PC-9 (cell line): ENCODE measurements at regions not wholly inside any gene's neighbourhood (a gene's known extent, or its start where the extent isn't known, plus 50 kb on each side); places are given as distances from the start of the nearest gene placed in this dataset.

ENCODE experiments used
- EZH2 ChIP-seq: fragments of 200-600 bp; sonication (generic); IDR thresholded peaks from 2 replicates; pipeline ENCODE4 v1.8.0; 2017; ENCODE audit warnings: antibody characterized with exemption, low read depth
- TF ChIP-seq, protein P1 (sequence below): fragments of 200-600 bp; sonication (generic); conservative IDR thresholded peaks from 2 replicates; pipeline ENCODE4 v1.6.1; 2017; ENCODE audit warnings: mixed run types, antibody characterized with exemption, mild to moderate bottlenecking, moderate library complexity

DNA sequence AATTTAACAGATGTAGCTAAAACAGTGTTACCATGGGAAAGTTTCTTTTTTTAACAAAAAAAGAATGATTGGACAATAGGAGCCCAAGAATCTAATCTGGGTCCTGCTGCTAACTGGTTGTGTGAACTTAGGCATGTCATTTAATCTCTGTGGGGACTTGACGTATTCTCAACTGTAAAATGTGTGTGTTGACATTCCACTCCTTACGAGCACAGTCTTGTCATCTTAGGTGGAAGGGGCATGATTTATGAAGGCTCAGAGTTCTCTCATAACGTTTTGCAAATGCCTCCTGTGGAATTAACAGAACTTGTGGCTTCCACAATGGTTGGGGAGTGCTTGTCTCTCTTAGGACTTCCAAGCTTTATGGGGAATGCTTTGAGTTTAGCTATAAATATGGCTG, 125.9 kb upstream of the SATB2 start:
- TF ChIP-seq, protein P1, sequence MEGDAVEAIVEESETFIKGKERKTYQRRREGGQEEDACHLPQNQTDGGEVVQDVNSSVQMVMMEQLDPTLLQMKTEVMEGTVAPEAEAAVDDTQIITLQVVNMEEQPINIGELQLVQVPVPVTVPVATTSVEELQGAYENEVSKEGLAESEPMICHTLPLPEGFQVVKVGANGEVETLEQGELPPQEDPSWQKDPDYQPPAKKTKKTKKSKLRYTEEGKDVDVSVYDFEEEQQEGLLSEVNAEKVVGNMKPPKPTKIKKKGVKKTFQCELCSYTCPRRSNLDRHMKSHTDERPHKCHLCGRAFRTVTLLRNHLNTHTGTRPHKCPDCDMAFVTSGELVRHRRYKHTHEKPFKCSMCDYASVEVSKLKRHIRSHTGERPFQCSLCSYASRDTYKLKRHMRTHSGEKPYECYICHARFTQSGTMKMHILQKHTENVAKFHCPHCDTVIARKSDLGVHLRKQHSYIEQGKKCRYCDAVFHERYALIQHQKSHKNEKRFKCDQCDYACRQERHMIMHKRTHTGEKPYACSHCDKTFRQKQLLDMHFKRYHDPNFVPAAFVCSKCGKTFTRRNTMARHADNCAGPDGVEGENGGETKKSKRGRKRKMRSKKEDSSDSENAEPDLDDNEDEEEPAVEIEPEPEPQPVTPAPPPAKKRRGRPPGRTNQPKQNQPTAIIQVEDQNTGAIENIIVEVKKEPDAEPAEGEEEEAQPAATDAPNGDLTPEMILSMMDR, result no peak
- no peak for TF ChIP-seq EZH2
